NOMO-1 treated with dmso at 0.1 percent for 144 hours (cell line): ENCODE measurements at regions not wholly inside any gene's neighbourhood (a gene's known extent, or its start where the extent isn't known, plus 50 kb on each side); places are given as distances from the start of the nearest gene placed in this dataset.

Source experiments
- DNase-seq: peaks from one replicate; lab custom pipeline; 2025; ENCODE audit not compliant: unreplicated experiment; lab: John Stamatoyannopoulos, UW

GRCh38 chr13:73939071-73939380 is 195.2 kb downstream of the KLF12 start:
- DNase-seq, result no peak

- DNase-seq, result no peak
Measured at GRCh38 chr13:73938372-73939070, 195.7 kb downstream of the KLF12 start.

GRCh38 chr13:73937441-73937840 is 196.8 kb downstream of the KLF12 start:
- DNase-seq, result no peak

- DNase-seq, result no peak
Measured at GRCh38 chr13:73935991-73936390, 198.2 kb downstream of the KLF12 start.

- DNase-seq, result no peak
Measured at GRCh38 chr13:73934771-73935170, 199.4 kb downstream of the KLF12 start.

GRCh38 chr13:73934215-73934641 is 200.0 kb downstream of the KLF12 start:
- no peak for DNase-seq

GRCh38 chr13:73933795-73934194 is 200.4 kb downstream of the KLF12 start:
- no peak for DNase-seq

- no peak for DNase-seq
Measured at GRCh38 chr13:73932091-73932490, 202.1 kb downstream of the KLF12 start.

- DNase-seq, result no peak
Measured at GRCh38 chr13:73929287-73929932, 204.8 kb downstream of the KLF12 start.

- DNase-seq, result no peak
Measured at GRCh38 chr13:73924607-73925006, 209.6 kb downstream of the KLF12 start.

GRCh38 chr13:73922493-73923393 is 211.5 kb downstream of the KLF12 start:
- DNase-seq, result no peak

- no peak for DNase-seq
Measured at GRCh38 chr13:73918691-73919090, 215.5 kb downstream of the KLF12 start.

- no peak for DNase-seq
Measured at GRCh38 chr13:73913751-73914518, 220.3 kb downstream of the KLF12 start.

- DNase-seq, result no peak
Measured at GRCh38 chr13:73913079-73913740, 221.0 kb downstream of the KLF12 start.

- no peak for DNase-seq
Measured at GRCh38 chr13:73911361-73911760, 222.8 kb downstream of the KLF12 start.

- DNase-seq, result no peak
Measured at GRCh38 chr13:73910733-73911132, 223.5 kb downstream of the KLF12 start.

GRCh38 chr13:73908809-73909208 is 225.4 kb downstream of the KLF12 start:
- DNase-seq, result no peak

- no peak for DNase-seq
Measured at GRCh38 chr13:73904625-73905024, 229.6 kb downstream of the KLF12 start.

GRCh38 chr13:73903561-73903960 is 230.6 kb downstream of the KLF12 start:
- no peak for DNase-seq

- DNase-seq, result no peak
Measured at GRCh38 chr13:73902847-73903246, 231.4 kb downstream of the KLF12 start.

GRCh38 chr13:73902296-73902695 is 231.9 kb downstream of the KLF12 start:
- no peak for DNase-seq
